GM19025 (cell line): ENCODE measurements at regions not wholly inside any gene's neighbourhood (a gene's known extent, or its start where the extent isn't known, plus 50 kb on each side); places are given as distances from the start of the nearest gene placed in this dataset.

Source experiments
- ATAC-seq: cut with Tn5 transposase; IDR thresholded peaks from one replicate; pipeline ENCODE4 v1.9.1; 2021; ENCODE audit warnings: mild to moderate bottlenecking, low read depth, moderate library complexity; ENCODE audit not compliant: unreplicated experiment

DNA sequence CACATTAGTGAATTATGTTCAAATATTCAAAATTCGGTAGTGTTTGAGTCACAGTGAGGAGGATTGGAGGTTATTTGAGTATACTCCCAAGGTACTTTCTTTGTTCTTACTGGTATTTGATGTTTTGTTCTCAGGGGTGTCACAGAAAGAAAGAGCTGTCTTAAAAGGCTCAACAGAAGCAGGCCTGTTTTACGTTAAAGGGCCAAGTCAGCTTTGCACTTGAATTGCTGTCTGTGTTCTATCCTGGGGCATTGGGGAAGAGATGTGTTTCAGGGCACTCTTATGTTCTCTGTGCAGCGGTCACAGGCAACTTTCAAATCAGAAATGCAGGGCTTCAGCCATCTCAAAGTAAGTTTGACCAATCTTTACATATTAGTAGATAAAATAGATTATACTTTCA is 1113.1 kb upstream of the LCORL start:
- no peak for ATAC-seq

DNA sequence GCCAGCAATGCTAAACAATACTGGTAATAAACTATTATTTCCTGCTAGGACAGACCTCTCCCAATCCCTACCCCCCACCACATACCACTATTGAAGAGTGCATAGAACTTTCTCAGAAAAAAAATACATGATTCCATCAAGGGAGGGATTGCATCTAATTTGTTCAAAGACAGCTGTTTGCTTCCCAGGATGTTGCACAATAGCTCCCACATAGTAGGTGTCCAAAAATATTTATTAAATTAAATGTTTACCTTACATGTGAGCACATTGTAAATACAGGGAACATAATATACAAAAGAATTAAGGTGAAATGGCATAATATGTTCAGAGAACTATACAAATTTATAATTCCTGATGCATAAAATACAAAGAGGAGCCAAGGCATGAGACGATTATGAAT is 1111.8 kb upstream of the LCORL start:
- no peak for ATAC-seq

DNA sequence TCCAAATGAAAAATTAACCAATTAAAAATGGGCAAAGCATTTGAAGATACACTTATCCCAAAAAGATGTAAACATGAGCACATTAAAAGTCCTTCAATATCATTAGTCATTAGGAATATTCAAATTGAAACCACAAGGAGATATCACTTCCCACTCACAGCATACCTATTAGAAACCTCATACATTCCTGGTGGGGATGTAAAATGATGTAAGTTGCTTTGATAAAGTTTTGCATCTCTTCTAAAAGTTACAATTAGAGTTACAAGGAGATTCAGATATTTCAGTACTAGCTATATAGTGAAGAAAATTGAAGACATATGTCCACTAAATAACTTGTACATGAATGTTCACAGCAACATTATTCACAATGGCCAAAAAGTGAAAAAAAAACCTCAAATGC is 1109.3 kb upstream of the LCORL start:
- ATAC-seq, result no peak

DNA sequence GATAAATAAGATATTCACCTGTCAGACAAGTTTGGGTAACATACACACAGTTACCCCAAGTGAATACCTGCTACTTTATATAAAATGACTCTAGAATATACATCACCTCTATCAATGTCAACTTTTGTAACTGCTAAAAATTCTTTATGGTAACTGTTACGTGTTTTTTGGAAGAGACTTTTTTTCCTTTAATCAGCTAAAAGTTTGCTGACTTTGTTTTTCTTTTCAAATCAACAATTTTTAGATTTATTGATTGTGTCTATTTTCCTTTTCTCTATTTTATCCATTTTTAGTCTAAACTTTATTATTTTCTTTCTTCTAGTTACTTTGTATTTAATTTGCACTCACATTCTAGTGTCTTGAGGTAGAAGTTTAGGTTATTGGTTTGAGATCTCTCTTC is 1106.6 kb upstream of the LCORL start:
- no peak for ATAC-seq

DNA sequence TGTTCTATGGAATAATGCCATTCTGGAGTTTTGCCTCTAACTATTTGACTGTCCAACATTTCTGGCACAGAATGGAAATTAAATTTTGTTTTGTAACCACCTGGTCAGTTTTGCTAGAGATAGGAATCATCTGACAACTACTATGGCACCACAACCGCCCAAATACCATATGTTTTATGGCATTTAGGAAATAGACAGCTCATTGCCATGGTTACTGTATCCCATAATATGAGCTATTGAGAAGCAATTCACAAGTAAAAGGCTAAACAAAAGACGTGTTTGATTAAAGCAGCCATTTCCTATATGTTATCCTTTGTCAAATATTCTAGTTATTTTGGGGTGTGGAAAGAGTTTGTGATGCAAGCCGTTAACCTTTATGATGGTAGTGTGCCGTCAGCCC is 1105.3 kb upstream of the LCORL start:
- ATAC-seq, result no peak

DNA sequence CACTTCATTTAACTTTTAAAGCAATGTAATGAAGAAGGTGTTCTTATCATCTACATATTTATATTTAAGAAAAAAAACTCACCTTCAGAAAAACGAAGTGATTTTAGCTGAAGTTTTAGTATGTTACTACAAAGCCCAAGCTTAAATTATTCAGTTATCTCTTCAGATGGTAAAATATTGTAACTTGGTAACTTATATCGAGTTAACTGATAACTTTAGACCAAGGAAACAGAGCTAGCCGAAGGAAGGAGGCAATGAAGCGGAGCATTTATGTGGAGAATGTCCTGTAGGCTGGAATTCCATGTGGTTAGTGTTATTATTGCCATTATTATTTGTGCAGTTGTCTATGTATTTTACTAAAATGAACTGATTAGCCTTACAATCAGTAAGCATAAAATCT is 1102.1 kb upstream of the LCORL start:
- ATAC-seq, result no peak

GRCh38 chr4:19119904-19120560 is 1098.5 kb upstream of the LCORL start:
- no peak for ATAC-seq

DNA sequence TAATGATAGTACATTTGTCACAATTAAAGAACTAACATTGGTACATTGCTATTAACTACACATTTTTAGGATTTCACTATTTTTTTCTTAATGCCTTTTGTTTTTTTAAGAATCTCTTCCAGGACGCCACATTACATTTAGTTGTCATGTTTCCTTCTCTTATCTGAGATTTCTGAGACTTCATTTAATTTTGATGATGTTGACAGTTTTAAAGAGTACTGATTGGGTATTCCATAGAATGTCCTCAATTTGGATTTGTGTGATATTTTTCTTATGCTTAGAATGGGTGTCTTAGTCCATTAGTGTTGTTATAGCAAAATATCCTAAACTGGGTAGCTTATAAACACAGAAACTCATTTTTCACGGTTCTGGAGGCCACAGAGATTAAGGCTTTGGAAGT is 1095.5 kb upstream of the LCORL start:
- ATAC-seq, result no peak

- ATAC-seq, result no peak
Measured at GRCh38 chr4:19104176-19104575, 1082.6 kb upstream of the LCORL start.

DNA sequence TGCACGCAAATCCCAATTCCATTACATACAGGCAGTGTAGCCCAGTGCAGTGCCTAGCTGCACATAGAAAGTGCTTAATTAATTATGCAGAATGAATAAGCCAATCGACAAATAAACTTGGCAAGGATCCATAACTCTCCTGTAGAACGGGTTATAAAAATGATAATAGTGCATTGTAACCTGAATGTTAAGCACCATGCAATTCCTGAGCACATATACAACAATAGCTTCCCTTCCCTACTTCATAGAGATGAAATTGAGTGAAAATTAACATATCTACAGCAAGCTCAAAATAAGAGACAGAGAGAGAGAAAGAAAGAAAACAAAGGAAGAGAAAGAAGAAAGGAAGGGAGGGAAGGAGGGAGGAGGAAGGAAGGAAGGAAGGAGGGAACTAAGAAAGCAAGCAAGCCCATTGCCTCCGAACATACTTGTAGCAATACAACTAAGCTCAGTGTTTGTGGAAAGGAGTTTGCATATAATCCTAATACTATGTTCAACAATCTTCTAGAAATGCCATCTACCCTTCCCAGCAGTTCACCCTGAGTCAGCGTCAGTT is 1074.0 kb upstream of the LCORL start:
- ATAC-seq, result no peak

GRCh38 chr4:19093951-19094350 is 1072.4 kb upstream of the LCORL start:
- no peak for ATAC-seq

GRCh38 chr4:19092797-19093196 is 1071.2 kb upstream of the LCORL start:
- ATAC-seq, result no peak

GRCh38 chr4:19074036-19074435 is 1052.5 kb upstream of the LCORL start:
- no peak for ATAC-seq

- no peak for ATAC-seq
Measured at GRCh38 chr4:19063662-19064061, 1042.1 kb upstream of the LCORL start.

DNA sequence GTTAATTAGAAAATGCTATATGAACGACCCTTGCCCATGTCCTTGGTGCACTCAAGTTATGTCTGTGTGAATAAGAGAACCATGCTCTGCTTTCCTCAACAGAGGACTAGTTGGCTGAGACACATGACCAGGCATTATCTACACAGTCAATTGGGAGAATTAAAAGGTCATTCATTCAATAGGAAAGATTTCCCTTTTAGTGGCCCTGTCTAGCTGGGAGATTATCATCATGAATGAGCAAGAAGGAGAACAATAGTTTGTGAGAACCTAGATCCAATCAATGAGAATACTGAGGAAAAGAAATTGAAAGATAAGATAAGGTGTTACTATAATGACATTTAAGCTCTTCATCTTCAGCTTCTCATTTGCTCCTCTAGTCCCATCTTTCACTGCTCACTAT is 1033.4 kb upstream of the LCORL start:
- ATAC-seq, result no peak

DNA sequence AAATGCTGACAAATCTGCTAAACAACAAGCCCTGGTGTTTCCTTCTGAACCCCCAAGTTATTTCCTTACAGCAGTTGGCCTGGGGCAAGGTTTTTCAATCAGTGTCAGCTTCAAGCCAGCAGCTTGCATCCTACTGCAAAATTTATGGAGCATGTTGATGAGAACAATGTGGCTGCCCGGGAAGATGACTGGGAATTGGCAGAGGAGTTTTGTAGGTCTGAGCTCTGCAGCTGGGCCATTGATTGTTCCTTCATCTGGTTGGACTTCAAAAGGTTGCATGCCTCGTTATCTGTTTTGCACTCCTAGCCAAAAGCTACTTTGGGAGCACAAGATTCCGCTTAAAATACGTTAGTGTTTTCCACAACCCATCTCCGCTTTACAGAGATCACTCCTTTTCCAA is 1030.3 kb upstream of the LCORL start:
- no peak for ATAC-seq

DNA sequence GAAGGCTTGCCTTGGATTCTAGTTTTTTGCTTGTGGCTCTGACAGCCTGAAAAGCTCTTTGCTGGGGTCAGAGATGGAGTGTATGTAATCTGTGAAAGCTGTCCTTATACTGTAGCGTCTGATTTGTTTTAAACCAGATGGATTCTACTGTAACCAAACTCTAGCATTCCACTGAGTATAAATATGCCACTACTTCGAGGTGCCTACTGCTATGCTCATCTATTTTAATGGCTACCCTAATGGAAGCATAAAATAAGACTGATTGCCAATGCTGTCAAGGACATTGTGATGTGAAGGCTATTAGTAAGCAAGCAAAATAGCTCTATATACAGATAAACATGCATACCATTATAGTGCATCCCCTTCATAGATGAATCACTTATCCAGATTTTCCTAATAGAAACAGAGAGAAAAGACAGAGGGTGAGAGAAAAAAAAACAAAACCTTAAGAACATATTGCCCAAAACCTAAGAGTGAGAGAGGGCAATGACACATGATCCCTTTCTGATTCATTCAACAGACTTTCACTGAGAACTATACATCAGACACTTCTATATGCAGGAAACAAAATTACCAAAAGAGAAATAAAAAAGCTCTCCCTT is 1025.8 kb upstream of the LCORL start:
- ATAC-seq, result no peak

- no peak for ATAC-seq
Measured at GRCh38 chr4:19039816-19040215, 1018.3 kb upstream of the LCORL start.

GRCh38 chr4:19038231-19038630 is 1016.7 kb upstream of the LCORL start:
- ATAC-seq, result no peak

- ATAC-seq, result no peak
Measured at GRCh38 chr4:19033816-19034733, 1012.5 kb upstream of the LCORL start.

GRCh38 chr4:19030536-19030935 is 1009.0 kb upstream of the LCORL start:
- ATAC-seq, result no peak
